ENCODE measurements at regions not wholly inside any gene's neighbourhood (a gene's known extent, or its start where the extent isn't known, plus 50 kb on each side); places are given as distances from the start of the nearest gene placed in this dataset.

DNA sequence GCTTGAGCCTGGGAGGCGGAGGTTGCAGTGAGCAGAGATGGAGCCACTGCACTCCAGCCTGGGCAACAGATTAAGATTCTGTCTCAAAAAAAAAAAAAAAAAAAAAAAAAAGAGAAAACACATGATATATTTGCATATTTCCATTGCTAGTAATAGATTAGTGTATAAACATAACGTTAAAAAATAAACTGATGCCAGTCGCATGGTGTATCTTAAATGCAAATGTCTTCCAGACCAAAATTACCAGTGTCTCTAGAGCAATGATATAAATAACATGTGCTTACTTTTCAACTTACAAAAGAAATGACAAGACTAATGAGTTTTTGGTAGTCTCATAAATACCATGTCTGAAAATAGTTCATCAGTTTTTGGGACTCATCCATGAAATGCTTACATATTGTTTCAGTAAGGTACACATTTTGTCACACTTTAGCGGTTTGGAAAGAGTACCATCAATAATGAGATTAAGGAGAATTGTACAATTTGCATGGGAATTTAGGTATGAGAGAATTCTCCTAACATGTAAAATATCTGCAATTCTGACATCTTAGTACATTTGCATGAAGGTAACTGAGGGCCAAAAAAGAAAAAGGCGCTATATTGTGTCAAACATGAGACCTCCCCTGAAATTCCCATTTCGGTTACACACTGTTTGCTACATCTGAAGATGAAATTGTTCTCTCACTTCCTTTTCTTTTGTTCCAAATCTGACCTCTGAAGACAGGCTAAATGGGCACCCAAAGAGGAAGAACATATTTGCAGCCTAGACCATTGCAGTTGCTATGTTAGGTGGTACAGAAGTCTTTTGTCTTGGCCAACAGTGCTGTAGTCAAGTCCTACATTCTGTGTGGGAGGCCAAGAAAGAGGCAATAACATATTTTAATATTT, 51.5 kb upstream of the PIP4K2A start:
- no peak for DNase-seq

DNA sequence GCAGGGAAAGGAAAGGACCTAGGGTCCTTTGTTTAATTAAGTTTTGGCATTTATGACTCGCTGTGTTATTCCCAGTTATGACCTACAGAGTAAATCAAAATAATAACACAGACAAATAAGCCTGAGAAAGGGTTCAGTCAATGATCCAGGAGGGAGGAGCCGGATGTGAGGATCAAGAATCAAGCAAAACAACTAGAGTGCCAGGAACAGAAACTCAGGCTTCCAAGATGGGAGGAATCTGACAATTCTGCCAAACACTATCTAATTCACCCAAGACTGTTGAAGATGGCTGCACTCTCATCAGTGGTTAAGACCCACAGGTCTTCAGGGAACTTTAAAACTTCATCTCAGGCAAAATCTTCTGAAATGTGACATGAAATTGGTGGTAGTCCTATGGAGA, 50.3 kb upstream of the PIP4K2A start:
- DNase-seq = no peak

Measured in NCI-H1417 (cell line).